HCT116 (cell line): ENCODE measurements at regions not wholly inside any gene's neighbourhood (a gene's known extent, or its start where the extent isn't known, plus 50 kb on each side); places are given as distances from the start of the nearest gene placed in this dataset.

ENCODE experiments used
- ATAC-seq: fragments of 200-7000 bp; cut with Tn5 transposase; 2 replicates; pipeline ENCODE4 v1.9.1; 2020; ENCODE audit warnings: mild to moderate bottlenecking, moderate library complexity
- BruUV-seq: library from RNA; stranded (reverse); fragments of 400-500 nt; replicated peaks from 2 replicates; lab custom pipeline; 2021; lab: Mats Ljungman, UMichigan
- CTCF ChIA-PET: fragments of 300-600 bp; sonication (Branson Sonifier 250); formaldehyde crosslinking; loops from one replicate; lab custom pipeline; 2021; ENCODE audit warnings: antibody characterized with exemption; lab: Charles Lee
- POLR2A ChIA-PET: fragments of 300-600, 350-600 bp; sonication (Branson Sonifier 250); formaldehyde crosslinking; loops from one replicate; lab custom pipeline; 2021; ENCODE audit warnings: antibody characterized with exemption; lab: Charles Lee
- RAD21 ChIA-PET, 2 experiments: fragments of 300-600 bp; sonication (Branson Sonifier 250); formaldehyde crosslinking; loops; one replicate each; lab custom pipeline; 2023; ENCODE audit warnings: low total read pairs in 2 of 2; ENCODE audit not compliant: uncharacterized antibody in 2 of 2, unreplicated experiment in 2 of 2, low non-redundant PET in 1 of 2; lab: Charles Lee
- DNase-seq: peaks from one replicate; pipeline ENCODE4 v3.0.0-alpha.2; 2010; ENCODE audit warnings: low read depth, low spot score
- H2AFZ ChIP-seq: fragments of 200-600 bp; shearing (Covaris generic), sonication (generic); 2 replicates; pipeline ENCODE4 v1.6.1; 2017; ENCODE audit warnings: low read depth, mixed run types, mixed read lengths, antibody characterized with exemption, low read length; ENCODE audit not compliant: poor library complexity, severe bottlenecking
- H3K27ac ChIP-seq: 2 replicates; pipeline ENCODE4 v1.5.1; 2012; ENCODE audit warnings: low read depth, low read length
- H3K27me3 ChIP-seq: fragments of 200-600 bp; sonication (generic); 2 replicates; pipeline ENCODE4 v1.6.1; 2016; ENCODE audit warnings: mixed run types, low read length, mixed read lengths; ENCODE audit not compliant: insufficient read depth
- H3K36me3 ChIP-seq, 2 experiments: fragments of 200-500 bp in 1 of 2; fragments of 200-600 bp in 1 of 2; sonication (Bioruptor generic) in 1 of 2; sonication (generic) in 1 of 2; 2 replicates each; pipeline versions ENCODE4 v1.5.1 to v1.6.1; 2014 to 2016; ENCODE audit warnings: low read length in 2 of 2, inconsistent platforms in 1 of 2, mixed read lengths in 1 of 2, mixed run types in 1 of 2; ENCODE audit not compliant: insufficient read depth in 2 of 2, control insufficient read depth in 1 of 2
- H3K4me1 ChIP-seq, 2 experiments: fragments of 200-600 bp in 1 of 2; sonication (generic) in 1 of 2; 2 replicates each; pipeline versions ENCODE4 v1.5.1 to v1.6.1; 2012 to 2017; ENCODE audit warnings: low read length in 2 of 2, inconsistent platforms in 1 of 2, mild to moderate bottlenecking in 1 of 2, mixed read lengths in 1 of 2, mixed run types in 1 of 2, moderate library complexity in 1 of 2; ENCODE audit not compliant: insufficient read depth in 2 of 2, control insufficient read depth in 1 of 2
- H3K4me2 ChIP-seq: fragments of 200-600 bp; sonication (generic); 2 replicates; pipeline ENCODE4 v1.6.1; 2017; ENCODE audit warnings: mixed run types, low read length, mixed read lengths
- H3K4me3 ChIP-seq, 2 experiments: fragments of 200-600 bp in 1 of 2; sonication (generic) in 1 of 2; replicated peaks in 1 of 2; 2 replicates each; pipeline ENCODE4 v1.5.1; 2011 to 2016; ENCODE audit warnings: low read length in 2 of 2, control low read depth in 1 of 2, low read depth in 1 of 2, mild to moderate bottlenecking in 1 of 2, mixed read lengths in 1 of 2, mixed run types in 1 of 2
- H3K79me2 ChIP-seq: fragments of 200-600 bp; sonication (generic); 2 replicates; pipeline ENCODE4 v1.6.1; 2017; ENCODE audit warnings: mild to moderate bottlenecking, mixed run types, low read length, moderate library complexity, mixed read lengths; ENCODE audit not compliant: insufficient read depth
- H3K9ac ChIP-seq: fragments of 200-600 bp; sonication (generic); 2 replicates; pipeline ENCODE4 v1.6.1; 2016; ENCODE audit warnings: low read length, mixed read lengths
- H3K9me2 ChIP-seq: fragments of 200-600 bp; sonication (generic), shearing (Covaris generic); 2 replicates; pipeline ENCODE4 v1.6.1; 2017; ENCODE audit warnings: mixed run types, mild to moderate bottlenecking, moderate library complexity; ENCODE audit not compliant: insufficient read depth
- H3K9me3 ChIP-seq, 2 experiments: fragments of 200-500 bp in 1 of 2; fragments of 200-600 bp in 1 of 2; sonication (Bioruptor generic) in 1 of 2; sonication (generic) in 1 of 2; 2 replicates each; pipeline ENCODE4 v1.6.1; 2014 to 2017; ENCODE audit warnings: low read length in 2 of 2, mixed read lengths in 2 of 2, inconsistent platforms in 1 of 2, low read depth in 1 of 2, mild to moderate bottlenecking in 1 of 2, mixed run types in 1 of 2, moderate library complexity in 1 of 2; ENCODE audit not compliant: control insufficient read depth in 1 of 2, insufficient read depth in 1 of 2
- H4K20me1 ChIP-seq: fragments of 200-600 bp; sonication (generic), shearing (Covaris generic); 2 replicates; pipeline ENCODE4 v1.6.1; 2017; ENCODE audit warnings: mixed run types, mild to moderate bottlenecking, moderate library complexity; ENCODE audit not compliant: insufficient read depth
- CEBPB ChIP-seq: IDR thresholded peaks from 2 replicates; pipeline ENCODE4 v1.6.1; 2012; ENCODE audit warnings: low read depth
- EGR1 ChIP-seq: IDR thresholded peaks from 2 replicates; pipeline ENCODE4 v1.6.1; 2012; ENCODE audit warnings: low read depth
- EZH2 ChIP-seq: fragments of 200-600 bp; sonication (generic); IDR thresholded peaks from 2 replicates; pipeline ENCODE4 v1.6.1; 2017; ENCODE audit warnings: antibody characterized with exemption, mixed run types
- FOSL1 ChIP-seq: IDR thresholded peaks from 2 replicates; pipeline ENCODE4 v1.6.1; 2012; ENCODE audit warnings: low read depth
- JUND ChIP-seq: IDR thresholded peaks from 2 replicates; pipeline ENCODE4 v1.6.1; 2012
- RAD21 ChIP-seq: IDR thresholded peaks from 2 replicates; pipeline ENCODE4 v1.6.1; 2012; ENCODE audit warnings: low read depth, mild to moderate bottlenecking
- SP1 ChIP-seq: IDR thresholded peaks from 2 replicates; pipeline ENCODE4 v1.6.1; 2012; ENCODE audit warnings: low read depth
- SRF ChIP-seq: IDR thresholded peaks from 2 replicates; pipeline ENCODE4 v1.6.1; 2012; ENCODE audit warnings: low read depth
- intact Hi-C: fragments of 100-400 bp; cut with micrococcal nuclease; formaldehyde crosslinking; loops from 2 replicates; pipeline ENCODE4 v1.10.0; 2022
- TF ChIP-seq, protein P1 (sequence below): IDR thresholded peaks from 2 replicates; pipeline ENCODE4 v1.6.1; 2012

DNA sequence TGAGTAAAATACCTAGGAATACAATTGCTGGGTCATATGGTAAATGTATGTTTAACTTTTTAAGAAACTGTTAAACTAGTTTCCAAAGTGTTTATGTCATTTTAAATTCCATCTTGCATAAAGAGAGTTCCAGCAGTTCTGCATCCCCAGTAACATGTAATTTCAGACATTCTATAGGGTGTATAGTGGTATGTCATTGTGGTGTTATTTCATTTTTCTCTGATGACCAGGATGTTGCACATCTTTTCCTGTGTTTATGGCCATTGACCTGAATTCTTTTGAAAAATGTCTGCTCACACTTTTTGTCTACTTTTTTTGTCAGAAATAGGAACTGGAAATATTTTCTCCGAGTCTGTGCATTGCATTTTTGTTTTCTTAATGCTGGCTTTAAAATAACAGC lies 128.9 kb downstream of the TMEM200A start:
- no peaks in the 10 kb centered on the region for H3K9me3 ChIP-seq
- no peak for DNase-seq
- no peaks in the 10 kb centered on the region for H3K27me3 ChIP-seq
- no peaks in the 10 kb centered on the region for H3K4me1 ChIP-seq
- no peaks in the 10 kb centered on the region for H3K9me2 ChIP-seq
- BruUV-seq, result no TSS peak
- intact Hi-C loops, result no loop called here
- ChIA-PET RAD21 (no interaction called here), POLR2A (no interaction called here), CTCF (no interaction called here)
- no peak overlapping the region for H3K4me3 ChIP-seq
- no peak for TF ChIP-seq SP1
- TF ChIP-seq SRF, result no peak
- TF ChIP-seq EZH2, result no peak
- no peak for TF ChIP-seq CEBPB
- TF ChIP-seq RAD21, result no peak
- no peak for TF ChIP-seq FOSL1
- no peak for ATAC-seq
- H3K4me2 ChIP-seq, result no peak overlapping the region
- no peak overlapping the region for H3K27ac ChIP-seq
- no peaks in the 10 kb centered on the region for H3K36me3 ChIP-seq
- no peak overlapping the region for H2AFZ ChIP-seq
- no peak overlapping the region for H3K9ac ChIP-seq
- no peaks in the 10 kb centered on the region for H4K20me1 ChIP-seq
- H3K79me2 ChIP-seq, result no peaks in the 10 kb centered on the region

DNA sequence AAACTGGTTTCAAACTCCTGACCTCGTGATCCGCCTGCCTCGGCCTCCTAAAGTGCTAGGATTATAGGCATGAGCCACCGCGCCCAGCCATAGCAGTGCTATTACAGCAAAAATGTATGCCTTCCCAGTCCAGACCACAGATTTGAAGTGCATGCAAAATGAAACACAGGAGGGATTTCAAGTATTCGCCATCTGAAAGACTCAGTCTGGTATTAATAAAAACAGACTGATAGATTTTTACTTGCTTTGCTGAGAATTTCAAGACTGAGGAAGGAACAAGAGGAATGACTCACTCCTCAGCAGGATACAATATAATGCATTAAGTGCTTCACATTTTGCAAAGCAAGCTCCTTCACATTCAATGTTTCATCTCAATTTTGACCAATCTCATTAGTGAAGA lies 134.9 kb downstream of the TMEM200A start:
- ATAC-seq, result peak; percentile 86
- peaks cover 6 to 14% of the 10 kb centered on the region in 2 experiments; a peak in 3 of 4 replicates for H3K4me1 ChIP-seq
- H4K20me1 ChIP-seq, result no peaks in the 10 kb centered on the region
- intact Hi-C loops, result loop anchor here (5.0 to 10.0 kb wide), 2 partner anchors 127 to 136 kb away; partner anchors contain the start of gene TMEM200A
- 0 out of 2 replicates have a peak overlapping the region, but pooled peaks have one; percentile 7 for H3K9ac ChIP-seq
- no peaks in the 10 kb centered on the region for H3K9me3 ChIP-seq
- no peaks in the 10 kb centered on the region for H3K27me3 ChIP-seq
- POLR2A ChIA-PET, result interaction anchor here (1.1 kb wide), 1 partner anchor 26 kb away, joined by 4 read pairs; no protein-coding TSS in a partner anchor
- H2AFZ ChIP-seq, result peak overlapping the region; percentile 68
- no peaks in the 10 kb centered on the region for H3K36me3 ChIP-seq
- H3K79me2 ChIP-seq, result no peaks in the 10 kb centered on the region
- BruUV-seq, result no TSS peak
- H3K9me2 ChIP-seq, result no peaks in the 10 kb centered on the region
- RAD21 ChIA-PET, result no interaction called here
- peak overlapping the region; percentile 54 for H3K4me2 ChIP-seq
- no peak for DNase-seq
- H3K4me3 ChIP-seq, result 0 out of 4 replicates have a peak overlapping the region, but pooled peaks of 1 of the 2 experiments have one; percentile 17
- CTCF ChIA-PET, result interaction anchor here (0.7 to 1.5 kb wide), 2 partner anchors 9 to 197 kb away, joined by 3 to 6 read pairs; no protein-coding TSS in a partner anchor
- peak overlapping the region; percentile 58 for H3K27ac ChIP-seq
- TF ChIP-seq EGR1 (no peak), CEBPB (no peak; the same call in none of the 2 replicates), SP1 (peak; percentile 29; the same call in 1 of the 2 replicates), FOSL1 (peak; percentile 62), JUND (peak; percentile 62)
- TF ChIP-seq, protein P1, sequence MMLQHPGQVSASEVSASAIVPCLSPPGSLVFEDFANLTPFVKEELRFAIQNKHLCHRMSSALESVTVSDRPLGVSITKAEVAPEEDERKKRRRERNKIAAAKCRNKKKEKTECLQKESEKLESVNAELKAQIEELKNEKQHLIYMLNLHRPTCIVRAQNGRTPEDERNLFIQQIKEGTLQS, result no peak
